Naive B cell (primary cell): ENCODE measurements at regions not wholly inside any gene's neighbourhood (a gene's known extent, or its start where the extent isn't known, plus 50 kb on each side); places are given as distances from the start of the nearest gene placed in this dataset.
"Not testable (repeated sequence)": the region's sequence is repeated elsewhere in the genome, so short reads cannot be mapped to it uniquely, and the experiment has no call there.

Experiments
- ATAC-seq, 2 donors: fragments of 150-1000 bp; cut with Tn5 transposase; 2 replicates each; pipeline ENCODE4 v1.10.0; 2021; ENCODE audit warnings: low read depth in 2 of 2, mild to moderate bottlenecking in 2 of 2, moderate library complexity in 2 of 2
- DNase-seq: peaks from one replicate; pipeline ENCODE4 v3.0.0; 2022
- H3K27ac Mint-ChIP-seq, 6 donors: one replicate each; pipeline ENCODE4 v1.8.0; 2020 to 2022; ENCODE audit warnings: mild to moderate bottlenecking in 6 of 6, mixed read lengths in 6 of 6, moderate library complexity in 5 of 6, inconsistent platforms in 2 of 6
- H3K27me3 Mint-ChIP-seq, 3 donors: one replicate each; pipeline ENCODE4 v1.8.0; 2021 to 2022; ENCODE audit warnings: mixed read lengths in 3 of 3, mild to moderate bottlenecking in 1 of 3
- H3K36me3 Mint-ChIP-seq, 2 donors: one replicate each; pipeline ENCODE4 v1.8.0; 2020 to 2022; ENCODE audit warnings: mixed read lengths in 2 of 2, inconsistent platforms in 1 of 2, mild to moderate bottlenecking in 1 of 2
- H3K4me1 Mint-ChIP-seq, 3 donors: one replicate each; pipeline ENCODE4 v1.8.0; 2020 to 2022; ENCODE audit warnings: mixed read lengths in 3 of 3, inconsistent platforms in 1 of 3, mild to moderate bottlenecking in 1 of 3, moderate library complexity in 1 of 3
- H3K4me3 Mint-ChIP-seq, 8 donors: one replicate each; pipeline ENCODE4 v1.8.0; 2020 to 2022; ENCODE audit warnings: mild to moderate bottlenecking in 8 of 8, mixed read lengths in 8 of 8, moderate library complexity in 8 of 8, inconsistent platforms in 2 of 8
- H3K9me3 Mint-ChIP-seq, 7 donors: one replicate each; pipeline ENCODE4 v1.8.0; 2020 to 2022; ENCODE audit warnings: mixed read lengths in 7 of 7, mild to moderate bottlenecking in 5 of 7, inconsistent platforms in 2 of 7, moderate library complexity in 1 of 7

DNA sequence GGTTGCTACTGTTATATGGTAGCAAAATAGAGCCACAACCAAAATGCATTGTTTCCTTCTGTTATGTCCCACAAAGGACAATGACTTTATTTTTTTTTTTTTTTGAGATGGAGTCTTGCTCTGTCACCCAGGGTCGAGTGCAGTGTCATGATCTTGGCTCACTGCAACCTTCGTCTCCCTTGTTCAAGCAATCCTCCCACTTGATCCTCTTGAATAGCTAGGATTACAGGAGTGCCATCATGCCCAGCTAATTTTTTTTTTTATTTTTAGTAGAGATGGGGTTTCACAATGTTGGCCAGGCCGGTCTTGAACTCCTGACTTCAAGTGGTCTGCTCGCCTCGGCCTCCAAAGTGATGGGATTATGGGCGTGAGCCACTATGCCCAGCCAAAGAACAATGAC is 527.7 kb upstream of the SGCD start:
- DNase-seq: no peak
- Mint-ChIP-seq H3K4me3 (no peak overlapping the region), H3K27ac (no peak overlapping the region), H3K9me3 (peaks cover 5 to 17% (median 8%) of the 10 kb centered on the region in 7 donors), H3K36me3 (peaks cover 5 to 7% of the 10 kb centered on the region in 2 donors), H3K4me1 (no peaks in the 10 kb centered on the region), H3K27me3 (no peaks in the 10 kb centered on the region)
- ATAC-seq: no peak

DNA sequence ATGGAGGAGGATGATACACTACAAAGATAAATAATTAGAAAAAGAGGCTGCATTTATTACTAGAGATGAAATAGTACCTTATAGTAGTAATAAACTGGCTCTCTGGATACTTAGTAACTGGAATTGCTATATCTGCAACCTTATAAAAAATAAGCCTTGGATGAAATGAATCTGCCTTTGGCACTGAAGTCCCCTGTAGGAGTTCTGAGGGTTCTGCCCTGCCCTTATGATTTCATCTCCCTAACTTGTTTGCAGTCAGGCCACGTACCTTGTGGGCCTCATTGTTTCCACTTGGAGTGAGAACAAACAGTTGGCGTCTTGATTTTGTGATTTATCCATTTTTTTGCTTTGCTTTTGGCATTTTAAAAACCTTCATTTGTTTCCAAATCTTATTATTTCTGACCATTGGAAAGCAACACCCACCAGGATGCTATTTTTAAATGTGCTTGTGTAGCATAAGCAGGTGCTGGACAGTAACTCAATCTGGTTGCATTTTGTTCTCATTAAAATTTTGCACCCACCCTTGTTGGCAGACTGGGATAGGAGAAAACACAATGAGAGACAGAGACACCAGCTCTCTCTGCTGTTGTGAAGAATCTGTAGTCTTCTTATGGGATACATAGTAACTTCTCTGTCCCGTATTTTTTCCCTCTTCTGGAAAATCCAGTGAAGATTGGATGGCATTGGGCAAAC is 518.9 kb upstream of the SGCD start:
- H3K36me3 Mint-ChIP-seq: no peaks in the 10 kb centered on the region
- peaks cover 0 to 4% (median 0%) of the 10 kb centered on the region in 7 donors for H3K9me3 Mint-ChIP-seq
- no peak overlapping the region for H3K4me3 Mint-ChIP-seq
- ATAC-seq: no peak
- no peak overlapping the region for H3K27ac Mint-ChIP-seq
- H3K4me1 Mint-ChIP-seq: no peaks in the 10 kb centered on the region
- H3K27me3 Mint-ChIP-seq: no peaks in the 10 kb centered on the region
- DNase-seq: no peak

DNA sequence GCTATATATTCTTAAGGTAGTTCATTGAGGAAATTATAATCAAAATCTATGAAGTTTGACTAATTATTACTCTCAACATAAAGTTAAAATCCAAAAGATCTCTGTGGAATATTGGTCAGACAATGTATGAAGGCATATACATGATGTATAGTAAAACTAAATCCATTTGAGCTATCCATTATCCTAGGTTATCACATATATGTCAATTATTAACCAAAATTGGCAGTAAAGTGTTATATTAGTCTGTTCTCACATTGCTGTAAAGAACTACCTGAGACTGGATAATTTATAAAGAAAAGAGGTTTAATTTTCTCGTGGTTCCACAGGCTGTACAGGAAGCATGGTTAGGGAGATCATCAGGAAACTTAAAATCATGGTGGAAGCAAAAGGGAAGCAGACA is 511.7 kb upstream of the SGCD start:
- Mint-ChIP-seq H3K4me3 (no peak overlapping the region), H3K27me3 (no peaks in the 10 kb centered on the region), H3K27ac (no peak overlapping the region), H3K9me3 (peaks cover 0 to 4% (median 0%) of the 10 kb centered on the region in 7 donors), H3K4me1 (no peaks in the 10 kb centered on the region), H3K36me3 (no peaks in the 10 kb centered on the region)
- DNase-seq: no peak
- no peak for ATAC-seq

DNA sequence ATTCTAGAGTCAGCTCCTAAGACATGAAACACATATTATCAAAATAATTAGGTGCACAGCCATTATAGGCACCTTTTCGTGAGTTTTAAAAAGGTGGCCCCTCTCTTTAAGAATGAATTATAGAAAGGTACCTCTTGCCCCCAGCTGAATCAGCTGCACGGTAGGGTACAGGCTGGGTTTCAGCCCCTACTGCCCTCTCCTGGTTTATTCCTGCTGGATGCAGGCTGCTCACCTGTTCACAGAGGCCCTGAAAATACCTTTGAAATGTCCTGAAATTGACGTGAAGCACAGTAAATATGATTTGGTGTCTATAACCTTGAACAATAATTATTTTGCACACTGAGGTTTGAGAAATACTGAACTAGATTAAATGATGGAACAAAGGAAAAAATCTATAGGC is 504.8 kb upstream of the SGCD start:
- DNase-seq (no peak), ATAC-seq (no peak)
- Mint-ChIP-seq H3K36me3 (no peaks in the 10 kb centered on the region), H3K4me3 (no peak overlapping the region), H3K9me3 (peaks cover 0 to 10% (median 0%) of the 10 kb centered on the region in 7 donors), H3K4me1 (no peaks in the 10 kb centered on the region), H3K27me3 (no peaks in the 10 kb centered on the region), H3K27ac (no peak overlapping the region)

DNA sequence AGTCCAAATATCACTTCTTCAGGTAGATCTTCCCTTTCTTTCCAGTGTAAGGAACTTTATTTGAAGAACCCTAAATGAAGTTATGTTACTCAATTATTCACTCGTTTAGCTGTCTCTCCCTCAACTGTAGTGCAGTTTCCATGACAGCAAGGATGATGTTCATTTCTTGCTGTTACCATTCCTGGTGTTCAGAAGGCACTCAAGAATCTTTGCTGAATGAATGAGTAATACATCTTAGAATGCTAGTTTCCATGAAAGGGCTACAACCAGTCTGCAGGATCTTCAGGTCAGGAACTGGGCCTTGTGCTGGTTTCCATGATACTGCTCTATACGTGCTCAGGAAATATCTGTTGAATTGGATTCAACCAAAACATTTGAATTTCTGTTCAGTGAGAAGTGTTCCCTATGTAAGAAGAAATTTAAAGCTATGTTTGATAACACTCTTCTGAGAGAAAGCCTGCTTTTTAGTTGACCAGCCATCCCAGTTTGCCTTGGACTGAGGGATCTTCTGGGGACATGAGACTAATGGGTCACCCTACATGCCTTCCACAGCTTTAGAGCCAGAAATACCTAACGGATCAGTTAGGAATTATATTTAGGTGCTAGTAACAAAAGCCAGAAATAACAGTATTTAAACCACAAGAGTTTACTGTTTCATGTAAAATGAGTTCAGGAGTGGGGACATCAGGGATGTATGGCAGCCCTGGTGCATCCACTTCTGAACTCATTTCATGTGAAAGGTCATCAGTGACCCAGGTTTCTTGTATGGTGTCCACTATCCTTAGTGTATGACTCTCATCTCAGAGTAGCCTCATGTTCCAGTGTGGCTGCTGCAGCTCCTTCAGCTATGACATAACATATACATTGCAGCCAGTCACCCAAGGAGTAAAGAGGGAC is 500.1 kb upstream of the SGCD start:
- H3K9me3 Mint-ChIP-seq: peaks cover 0 to 11% (median 0%) of the 10 kb centered on the region in 7 donors
- H3K36me3 Mint-ChIP-seq: no peaks in the 10 kb centered on the region
- no peak overlapping the region for H3K27ac Mint-ChIP-seq
- ATAC-seq (no peak), DNase-seq (no peak)
- no peaks in the 10 kb centered on the region for H3K4me1 Mint-ChIP-seq
- H3K4me3 Mint-ChIP-seq: no peak overlapping the region
- H3K27me3 Mint-ChIP-seq: no peaks in the 10 kb centered on the region

DNA sequence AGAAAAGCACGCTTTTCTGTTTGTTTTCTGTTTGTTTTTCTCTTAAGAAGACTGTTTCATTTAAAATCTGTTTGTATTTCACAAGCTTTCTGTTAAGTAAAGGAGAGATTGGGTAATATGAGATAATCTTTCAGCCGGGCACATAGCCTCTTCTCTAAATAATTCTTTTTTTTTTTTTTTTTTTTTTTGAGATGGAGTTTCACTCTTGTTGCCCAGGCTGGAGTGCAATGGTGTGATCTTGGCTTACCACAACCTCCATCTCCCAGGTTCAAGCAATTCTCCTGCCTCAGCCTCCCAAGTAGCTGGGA is 499.5 kb upstream of the SGCD start:
- not testable (repeated sequence) for H3K27ac Mint-ChIP-seq, H3K27me3 Mint-ChIP-seq, H3K4me3 Mint-ChIP-seq, H3K36me3 Mint-ChIP-seq, ATAC-seq, DNase-seq, H3K4me1 Mint-ChIP-seq
- H3K9me3 Mint-ChIP-seq: peaks cover 0 to 11% (median 0%) of the 10 kb centered on the region in 7 donors

DNA sequence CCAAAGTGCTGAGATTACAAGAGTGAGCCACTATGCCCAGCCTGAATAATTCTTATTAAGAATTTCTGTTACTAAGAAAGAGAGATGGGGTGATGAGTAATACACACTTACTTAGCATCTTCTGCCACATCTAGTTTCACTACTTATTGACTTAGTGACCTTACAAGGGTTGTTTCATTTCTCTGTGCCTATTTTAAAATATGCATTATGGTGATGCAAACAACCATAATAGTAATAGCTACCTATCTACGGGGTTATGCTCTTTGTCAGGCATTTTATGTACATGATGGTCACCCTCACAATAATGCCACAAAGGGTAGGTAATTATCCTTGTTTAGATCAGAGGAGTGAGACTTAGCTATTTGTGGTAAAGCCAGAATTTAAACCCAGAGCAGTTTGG is 499.0 kb upstream of the SGCD start:
- Mint-ChIP-seq H3K27me3 (no peaks in the 10 kb centered on the region), H3K36me3 (no peaks in the 10 kb centered on the region), H3K4me3 (no peak overlapping the region), H3K4me1 (no peaks in the 10 kb centered on the region), H3K27ac (no peak overlapping the region), H3K9me3 (peaks cover 0 to 11% (median 0%) of the 10 kb centered on the region in 7 donors)
- no peak for DNase-seq
- no peak for ATAC-seq

DNA sequence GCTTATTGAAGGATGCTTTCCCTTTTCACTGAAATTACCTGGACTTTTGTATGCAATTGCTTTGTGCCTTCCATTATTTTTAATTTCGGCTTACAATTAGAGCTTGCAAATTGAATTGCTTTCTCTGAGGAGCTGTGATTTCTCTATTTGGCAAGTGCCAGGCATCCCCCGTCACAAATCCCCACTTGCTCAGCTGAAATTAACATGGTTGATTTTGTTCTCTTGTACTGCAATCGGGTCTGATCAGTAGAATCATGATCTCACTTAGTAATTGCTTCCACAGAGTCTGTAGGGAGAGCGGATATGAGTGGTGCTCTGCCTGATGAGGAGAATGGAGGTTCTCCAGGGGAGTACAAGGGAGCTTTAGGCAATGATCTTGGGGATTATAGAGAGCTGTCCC is 495.5 kb upstream of the SGCD start:
- Mint-ChIP-seq H3K4me3 (no peak overlapping the region), H3K27me3 (no peaks in the 10 kb centered on the region), H3K4me1 (no peaks in the 10 kb centered on the region), H3K36me3 (no peaks in the 10 kb centered on the region), H3K27ac (no peak overlapping the region), H3K9me3 (peaks cover 0 to 8% (median 0%) of the 10 kb centered on the region in 7 donors)
- DNase-seq: no peak
- ATAC-seq: no peak

DNA sequence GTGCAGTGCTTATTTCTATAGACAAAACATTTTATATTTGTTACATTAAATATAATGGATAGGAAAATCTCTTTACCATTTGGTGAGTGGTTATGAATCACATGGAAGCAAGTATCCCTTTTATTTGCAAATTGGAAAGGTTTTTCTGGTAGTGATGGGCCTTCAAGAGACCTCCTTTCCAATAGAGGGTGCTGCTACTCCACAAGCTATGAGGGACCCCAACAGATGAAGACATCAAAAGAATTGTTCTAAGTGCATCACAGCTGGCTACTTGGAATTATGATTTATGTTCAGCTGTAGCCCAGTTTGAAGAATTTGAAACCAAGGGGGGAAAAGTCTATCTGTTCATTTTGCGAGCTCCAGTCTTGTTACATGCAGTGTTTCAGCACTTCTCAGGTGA is 493.7 kb upstream of the SGCD start:
- Mint-ChIP-seq H3K27me3 (no peaks in the 10 kb centered on the region), H3K36me3 (no peaks in the 10 kb centered on the region), H3K9me3 (peaks cover 0 to 5% (median 0%) of the 10 kb centered on the region in 7 donors), H3K4me3 (no peak overlapping the region), H3K4me1 (no peaks in the 10 kb centered on the region), H3K27ac (no peak overlapping the region)
- ATAC-seq (no peak), DNase-seq (no peak)

DNA sequence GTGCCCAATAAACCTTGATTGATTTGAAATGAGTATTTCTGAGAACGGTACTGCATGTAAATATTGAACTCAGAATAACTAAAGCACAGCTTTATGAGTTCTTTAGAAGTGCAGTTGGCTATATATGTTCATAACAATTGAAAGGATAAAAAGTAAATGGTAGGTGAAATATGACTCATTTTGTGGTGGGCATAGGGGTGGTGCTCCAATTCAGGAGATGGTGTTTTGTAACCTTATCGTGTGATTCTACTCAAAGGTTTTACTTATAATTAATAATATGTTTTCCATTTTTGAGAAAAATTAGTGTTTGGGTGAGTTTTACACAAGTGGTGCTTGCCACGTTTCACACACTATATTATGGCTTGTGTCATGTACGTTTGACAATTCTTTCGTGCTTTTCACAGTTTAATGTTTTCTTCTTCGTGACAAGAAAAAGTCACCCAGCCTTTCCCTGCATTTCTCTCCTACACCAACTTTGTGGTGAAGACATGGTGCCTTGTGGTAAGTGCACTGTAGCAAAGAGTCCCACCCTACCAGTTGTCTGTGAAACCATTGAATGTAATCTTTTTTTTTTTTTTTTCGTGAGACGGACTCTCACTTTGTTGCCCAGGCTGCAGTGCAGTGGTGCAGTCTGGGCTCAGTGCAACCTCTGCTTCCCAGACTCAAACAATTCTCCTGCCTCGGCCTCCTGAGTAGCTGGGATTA is 492.5 kb upstream of the SGCD start:
- Mint-ChIP-seq H3K9me3 (peaks cover 0 to 5% (median 0%) of the 10 kb centered on the region in 7 donors), H3K27ac (no peak overlapping the region), H3K4me1 (no peaks in the 10 kb centered on the region), H3K27me3 (no peaks in the 10 kb centered on the region), H3K4me3 (no peak overlapping the region), H3K36me3 (no peaks in the 10 kb centered on the region)
- no peak for ATAC-seq
- DNase-seq: no peak

DNA sequence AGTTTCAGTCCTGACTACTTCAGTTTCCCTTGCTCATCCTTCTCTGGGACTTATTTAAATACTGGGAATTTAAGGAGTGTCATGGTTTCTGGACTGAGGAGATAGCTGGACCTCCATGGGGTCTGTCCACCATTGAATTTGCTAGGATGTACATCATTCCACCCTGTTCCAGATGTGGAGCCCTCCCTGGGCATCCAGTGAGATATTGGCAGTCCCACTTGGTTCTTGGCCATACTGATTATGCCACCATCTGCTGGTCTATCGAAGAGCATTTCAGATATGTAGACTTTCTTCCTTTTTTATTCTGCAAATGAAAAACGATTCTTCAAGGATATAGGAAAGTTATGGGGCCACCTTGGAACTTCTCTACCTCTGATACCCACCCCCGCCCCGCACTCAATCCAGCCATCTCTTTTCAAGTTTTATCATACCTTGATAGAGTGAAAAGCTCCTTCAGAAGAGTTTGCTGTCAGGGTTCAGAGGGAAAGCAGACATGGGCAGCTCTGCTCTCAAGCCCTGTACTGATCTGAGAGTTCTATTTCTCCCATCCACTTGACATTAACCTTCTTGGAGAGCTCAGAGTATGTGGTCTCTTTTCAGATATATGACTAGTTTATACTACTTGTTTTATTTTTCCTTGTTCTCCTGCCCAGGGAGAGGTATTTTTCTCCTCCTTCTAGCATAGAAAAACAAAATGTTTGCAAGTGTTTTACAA is 490.7 kb upstream of the SGCD start:
- Mint-ChIP-seq H3K27ac (no peak overlapping the region), H3K4me3 (no peak overlapping the region), H3K4me1 (no peaks in the 10 kb centered on the region), H3K27me3 (no peaks in the 10 kb centered on the region), H3K9me3 (peaks cover 0 to 1% (median 0%) of the 10 kb centered on the region in 7 donors), H3K36me3 (no peaks in the 10 kb centered on the region)
- DNase-seq (no peak), ATAC-seq (no peak)

DNA sequence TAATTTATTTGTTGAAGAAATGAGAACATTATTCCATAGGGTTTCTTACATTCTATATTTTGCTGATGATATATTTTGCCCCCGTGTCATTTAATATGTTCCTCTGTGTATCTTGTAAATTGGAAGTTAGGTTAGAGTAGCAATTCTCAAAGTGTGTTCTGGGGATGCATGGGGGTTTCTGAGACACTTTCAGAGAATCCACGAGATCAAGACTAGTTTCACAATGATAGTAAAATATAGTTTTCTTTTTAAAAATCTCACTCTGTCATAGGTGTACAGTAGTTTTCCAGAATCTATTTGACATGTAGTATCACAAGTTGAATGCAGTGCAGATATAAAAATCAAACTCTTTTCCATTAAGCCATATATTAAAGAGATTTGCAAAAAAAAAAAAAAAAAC is 488.6 kb upstream of the SGCD start:
- Mint-ChIP-seq H3K9me3 (no peaks in the 10 kb centered on the region), H3K4me3 (no peak overlapping the region)

DNA sequence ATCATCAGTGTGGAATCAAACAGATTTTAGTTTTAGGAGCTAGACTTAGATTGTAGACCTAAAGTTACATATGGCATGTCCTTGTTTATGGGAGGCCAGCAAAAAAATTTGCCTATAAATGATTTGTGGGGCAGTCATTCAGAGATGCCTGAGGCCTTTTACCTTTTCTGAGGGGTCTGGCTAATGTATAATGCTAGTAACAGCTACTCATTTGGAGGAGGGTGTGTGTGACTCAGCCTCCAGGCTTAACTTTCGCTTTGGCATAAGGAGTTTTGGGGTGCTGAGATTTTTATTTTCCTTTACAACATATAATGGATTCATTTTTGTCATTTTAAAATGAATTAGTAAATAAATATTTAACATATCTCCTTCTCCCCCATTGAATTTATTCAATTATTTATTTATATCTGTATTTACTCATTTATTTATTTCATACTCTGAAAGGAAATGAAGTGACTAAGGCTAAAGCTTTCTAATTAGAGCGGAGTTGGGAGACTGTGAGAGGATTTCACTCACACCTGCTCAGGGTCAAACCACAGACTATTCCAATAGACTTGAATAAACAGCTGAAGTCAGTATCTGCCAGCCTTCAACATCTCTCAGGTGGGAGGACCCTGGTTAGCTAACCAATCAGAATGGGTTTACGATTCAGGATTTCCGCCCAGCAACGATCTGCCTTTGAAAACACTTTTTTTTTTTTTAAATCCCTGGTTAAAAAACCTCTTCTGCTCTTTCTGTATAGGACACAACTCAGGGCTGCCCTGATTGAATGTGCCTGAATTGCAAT is 487.5 kb upstream of the SGCD start:
- no peak overlapping the region for H3K27ac Mint-ChIP-seq
- no peaks in the 10 kb centered on the region for H3K9me3 Mint-ChIP-seq
- H3K27me3 Mint-ChIP-seq: no peaks in the 10 kb centered on the region
- no peak for DNase-seq
- no peak for ATAC-seq
- H3K36me3 Mint-ChIP-seq: no peaks in the 10 kb centered on the region
- H3K4me1 Mint-ChIP-seq: no peaks in the 10 kb centered on the region
- no peak overlapping the region for H3K4me3 Mint-ChIP-seq

More for the DNA sequence above, 488.6 kb upstream of the SGCD start:
- no peaks in the 10 kb centered on the region for H3K4me1 Mint-ChIP-seq
- no peak for DNase-seq
- no peak overlapping the region for H3K27ac Mint-ChIP-seq
- no peak for ATAC-seq
- no peaks in the 10 kb centered on the region for H3K27me3 Mint-ChIP-seq
- H3K36me3 Mint-ChIP-seq: no peaks in the 10 kb centered on the region
